ENCODE measurements at regions not wholly inside any gene's neighbourhood (a gene's known extent, or its start where the extent isn't known, plus 50 kb on each side); places are given as distances from the start of the nearest gene placed in this dataset.

- no peak overlapping the region for H3K4me2 ChIP-seq (ENCODE audit: low read length)
- no peak for TF ChIP-seq ZNF274 (IDR thresholded peaks at IDR 0.05; ENCODE audit: low read depth, low read length)
- TF ChIP-seq JUND (IDR thresholded peaks at IDR 0.05), result no peak
- no peak for TF ChIP-seq RAD21 (IDR thresholded peaks at IDR 0.05; ENCODE audit: low read depth)
- TF ChIP-seq REST (IDR thresholded peaks at IDR 0.05; ENCODE audit: low read depth), result no peak
- H3K27me3 ChIP-seq (ENCODE audit: insufficient read depth, low read length), result no peaks in the 10 kb centered on the region
- no peak for DNase-seq (ENCODE audit: low read depth, low spot score)
- H2AFZ ChIP-seq (ENCODE audit: low read depth, low read length, poor library complexity, severe bottlenecking), result no peak overlapping the region
- no peaks in the 10 kb centered on the region for H3K9me2 ChIP-seq (ENCODE audit: insufficient read depth)
- intact Hi-C loops (cut with micrococcal nuclease), result no loop called here
- ATAC-seq, result no peak
- H3K9me3 ChIP-seq (ENCODE audit: control insufficient read depth in 1 of 2, insufficient read depth in 1 of 2, low read depth in 1 of 2, low read length in 2 of 2), result no peaks in the 10 kb centered on the region
- H3K36me3 ChIP-seq (ENCODE audit: control insufficient read depth in 1 of 2, insufficient read depth in 2 of 2, low read length in 2 of 2), result no peaks in the 10 kb centered on the region
- RAD21 ChIA-PET (ENCODE audit: low non-redundant PET in 1 of 2, low total read pairs in 2 of 2, uncharacterized antibody in 2 of 2, unreplicated experiment in 2 of 2), result no interaction called here
- H3K4me3 ChIP-seq (replicated peaks in 1 of 2; ENCODE audit: low read depth in 1 of 2, low read length in 2 of 2), result no peak overlapping the region
- BruUV-seq (replicated peaks), result no TSS peak
- no peak overlapping the region for H3K9ac ChIP-seq (ENCODE audit: low read length)
- H3K27ac ChIP-seq (ENCODE audit: low read depth, low read length), result no peak overlapping the region
- H4K20me1 ChIP-seq (ENCODE audit: insufficient read depth), result no peaks in the 10 kb centered on the region
- H3K79me2 ChIP-seq (ENCODE audit: insufficient read depth, low read length), result no peaks in the 10 kb centered on the region
- CTCF ChIA-PET, result no interaction called here
- no peaks in the 10 kb centered on the region for H3K4me1 ChIP-seq (ENCODE audit: control insufficient read depth in 1 of 2, insufficient read depth in 2 of 2, low read length in 2 of 2)
- POLR2A ChIA-PET, result no interaction called here
Observed at GRCh38 chr14:39733741-39734140, 301.5 kb upstream of the FBXO33 start.

- H3K79me2 ChIP-seq (ENCODE audit: insufficient read depth, low read length), result no peaks in the 10 kb centered on the region
- H3K27me3 ChIP-seq (ENCODE audit: insufficient read depth, low read length), result no peaks in the 10 kb centered on the region
- H3K9me2 ChIP-seq (ENCODE audit: insufficient read depth), result no peaks in the 10 kb centered on the region
- RAD21 ChIA-PET (ENCODE audit: low non-redundant PET in 1 of 2, low total read pairs in 2 of 2, uncharacterized antibody in 2 of 2, unreplicated experiment in 2 of 2), result no interaction called here
- H3K4me3 ChIP-seq (replicated peaks in 1 of 2; ENCODE audit: low read depth in 1 of 2, low read length in 2 of 2), result no peak overlapping the region
- H3K4me2 ChIP-seq (ENCODE audit: low read length), result no peak overlapping the region
- no peak overlapping the region for H2AFZ ChIP-seq (ENCODE audit: low read depth, low read length, poor library complexity, severe bottlenecking)
- CTCF ChIA-PET, result no interaction called here
- TF ChIP-seq EZH2 (IDR thresholded peaks at IDR 0.05), result no peak
- TF ChIP-seq JUND (IDR thresholded peaks at IDR 0.05), result no peak
- TF ChIP-seq CTCF (IDR thresholded peaks at IDR 0.05 in 2 of 3, conservative IDR thresholded peaks at IDR 0.05 in 1 of 3; ENCODE audit: borderline replicate concordance in 1 of 3, insufficient read depth in 1 of 3, low read depth in 2 of 3, low read length in 2 of 3), result peak in 2 of 3 experiments; percentile 42 to 50; a peak in 3 of 6 replicates
- no peak for TF ChIP-seq POLR2A (IDR thresholded peaks at IDR 0.05; ENCODE audit: borderline replicate concordance, extremely low read depth, insufficient read depth, insufficient read length)
- no peak for TF ChIP-seq ATF3 (IDR thresholded peaks at IDR 0.05)
- no peak for TF ChIP-seq ZNF274 (IDR thresholded peaks at IDR 0.05; ENCODE audit: low read depth, low read length)
- H3K9me3 ChIP-seq (ENCODE audit: control insufficient read depth in 1 of 2, insufficient read depth in 1 of 2, low read depth in 1 of 2, low read length in 2 of 2), result no peaks in the 10 kb centered on the region
- no peaks in the 10 kb centered on the region; the same call in 1 of the 2 replicates for H4K20me1 ChIP-seq (ENCODE audit: insufficient read depth)
- POLR2A ChIA-PET, result no interaction called here
- intact Hi-C loops (cut with micrococcal nuclease), result no loop called here
- H3K9ac ChIP-seq (ENCODE audit: low read length), result no peak overlapping the region
- ATAC-seq (peak; percentile 62), DNase-seq (ENCODE audit: low read depth, low spot score) (peak; percentile 2)
- H3K4me1 ChIP-seq (ENCODE audit: control insufficient read depth in 1 of 2, insufficient read depth in 2 of 2, low read length in 2 of 2), result no peaks in the 10 kb centered on the region
- BruUV-seq (replicated peaks), result no TSS peak
- no peak overlapping the region for H3K27ac ChIP-seq (ENCODE audit: low read depth, low read length)
- no peaks in the 10 kb centered on the region for H3K36me3 ChIP-seq (ENCODE audit: control insufficient read depth in 1 of 2, insufficient read depth in 2 of 2, low read length in 2 of 2)
Observed at GRCh38 chr14:39731912-39732311, 299.7 kb upstream of the FBXO33 start.
